HG03378 (cell line): ENCODE measurements at regions not wholly inside any gene's neighbourhood (a gene's known extent, or its start where the extent isn't known, plus 50 kb on each side); places are given as distances from the start of the nearest gene placed in this dataset.

Experiments
- ATAC-seq: cut with Tn5 transposase; IDR thresholded peaks from one replicate; pipeline ENCODE4 v1.9.1; 2021; ENCODE audit warnings: mild to moderate bottlenecking, moderate library complexity; ENCODE audit not compliant: unreplicated experiment

GRCh38 chr5:53825016-53825415 lies 264.6 kb downstream of the NDUFS4 start:
- ATAC-seq, result no peak

GRCh38 chr5:53825926-53826325 lies 265.5 kb downstream of the NDUFS4 start:
- no peak for ATAC-seq

GRCh38 chr5:53826504-53826903 lies 266.1 kb downstream of the NDUFS4 start:
- no peak for ATAC-seq

- no peak for ATAC-seq
These were observed 266.8 kb downstream of the NDUFS4 start for GRCh38 chr5:53827211-53827651.

GRCh38 chr5:53831496-53831895 lies 271.1 kb downstream of the NDUFS4 start:
- no peak for ATAC-seq
